Aorta (tissue), 5 donors: ENCODE measurements at regions not wholly inside any gene's neighbourhood (a gene's known extent, or its start where the extent isn't known, plus 50 kb on each side); places are given as distances from the start of the nearest gene placed in this dataset.

Experiments
- ATAC-seq: fragments of 200-7000 bp; cut with Tn5 transposase; one replicate; pipeline ENCODE4 v1.9.1; 2022; ENCODE audit warnings: moderate library complexity; ENCODE audit not compliant: low FRiP score
- DNase-seq, 2 donors: peaks; one replicate each; pipeline ENCODE4 v3.0.0-alpha.2; 2020
- H3K27ac ChIP-seq, 2 donors: one replicate each; pipeline ENCODE4 v1.5.1; 2013; ENCODE audit warnings: low read length in 2 of 2, mild to moderate bottlenecking in 2 of 2, moderate library complexity in 2 of 2, control low read depth in 1 of 2, inconsistent platforms in 1 of 2, low read depth in 1 of 2
- H3K27me3 ChIP-seq, 2 donors: one replicate each; pipeline ENCODE4 v1.6.1; 2013; ENCODE audit warnings: control low read depth in 1 of 2, low read length in 1 of 2, mild to moderate bottlenecking in 1 of 2, moderate library complexity in 1 of 2; ENCODE audit not compliant: insufficient read depth in 2 of 2, control insufficient read depth in 1 of 2
- H3K36me3 ChIP-seq, 2 donors: one replicate each; pipeline ENCODE4 v1.6.1; 2013; ENCODE audit warnings: control low read depth in 1 of 2, low read length in 1 of 2, mild to moderate bottlenecking in 1 of 2; ENCODE audit not compliant: insufficient read depth in 2 of 2, control insufficient read depth in 1 of 2
- H3K4me1 ChIP-seq, 2 donors: one replicate each; pipeline ENCODE4 v1.6.1; 2013; ENCODE audit warnings: low read length in 2 of 2, control low read depth in 1 of 2, mild to moderate bottlenecking in 1 of 2, moderate library complexity in 1 of 2; ENCODE audit not compliant: insufficient read depth in 2 of 2, control insufficient read depth in 1 of 2
- H3K4me3 ChIP-seq, 2 donors: one replicate each; pipeline ENCODE4 v1.5.1; 2013; ENCODE audit warnings: low read length in 2 of 2, control low read depth in 1 of 2, mild to moderate bottlenecking in 1 of 2
- H3K9me3 ChIP-seq: one replicate; pipeline ENCODE4 v1.6.1; 2013; ENCODE audit warnings: mild to moderate bottlenecking, low read length; ENCODE audit not compliant: control insufficient read depth
- WGBS, 2 donors: extraction: QIAGEN DNeasy Blood & Tissue Kit; methylation state at CpG; one replicate each; pipeline ENCODE4 v1.1.7; 2013; 5-methylcytosine and 5-hydroxymethylcytosine counted together
- intact Hi-C, 2 donors: fragments of 100-400 bp; cut with DNase I; formaldehyde crosslinking; loops; one replicate each; pipeline versions ENCODE4 v1.14.2 to v1.15.0; 2022
- donor health status: healthy with polysubstance abuse.
- donor health status: Bipolar disorder and iron deficiency.
- donor health status: DM: no; HTN: no; CAD: no.
- donor health status: DM: no; HTN: no; CAD: no.
- donor health status: DM: yes; HTN: yes; CAD: no.

GRCh38 chr18:59767732-59768131, 70.5 kb upstream of the CCBE1 start:
- Histone ChIP-seq H3K4me3 (no peak overlapping the region), H3K4me1 (no peaks in the 10 kb centered on the region), H3K27ac (no peak overlapping the region), H3K9me3 (no peaks in the 10 kb centered on the region), H3K36me3 (no peaks in the 10 kb centered on the region), H3K27me3 (no peaks in the 10 kb centered on the region)
- ATAC-seq (no peak), DNase-seq (no peak)
- WGBS, 2 donors = 70 to 84% methylated on average over 2 of the region's 2 CpGs
- intact Hi-C loops = no loop called here

- Histone ChIP-seq H3K27me3 (no peaks in the 10 kb centered on the region), H3K36me3 (no peaks in the 10 kb centered on the region), H3K4me1 (no peaks in the 10 kb centered on the region), H3K9me3 (no peaks in the 10 kb centered on the region), H3K4me3 (no peak overlapping the region), H3K27ac (no peak overlapping the region)
- intact Hi-C loops = no loop called here
- DNase-seq = no peak
- no peak for ATAC-seq
- WGBS, 2 donors = 86 to 90% methylated on average over 4 of the region's 4 CpGs
Observed at GRCh38 chr18:59765343-59765742, 68.1 kb upstream of the CCBE1 start.

GRCh38 chr18:59764281-59764680, 67.1 kb upstream of the CCBE1 start:
- 75 to 80% methylated on average over 4 of the region's 4 CpGs for WGBS, 2 donors
- DNase-seq = no peak
- Histone ChIP-seq H3K9me3 (no peaks in the 10 kb centered on the region), H3K27me3 (no peaks in the 10 kb centered on the region), H3K36me3 (no peaks in the 10 kb centered on the region), H3K27ac (no peak overlapping the region), H3K4me3 (no peak overlapping the region), H3K4me1 (no peaks in the 10 kb centered on the region)
- intact Hi-C loops = no loop called here
- no peak for ATAC-seq

GRCh38 chr18:59763541-59764136, 66.4 kb upstream of the CCBE1 start:
- H3K27me3 ChIP-seq = no peaks in the 10 kb centered on the region
- no peaks in the 10 kb centered on the region for H3K9me3 ChIP-seq
- H3K27ac ChIP-seq = no peak overlapping the region
- ATAC-seq (no peak), DNase-seq (no peak)
- no peak overlapping the region for H3K4me3 ChIP-seq
- H3K36me3 ChIP-seq = no peaks in the 10 kb centered on the region
- 80 to 88% methylated on average over 2 of the region's 2 CpGs for WGBS, 2 donors
- intact Hi-C loops = no loop called here
- H3K4me1 ChIP-seq = no peaks in the 10 kb centered on the region

GRCh38 chr18:59760619-59761600, 63.7 kb upstream of the CCBE1 start:
- H3K4me3 ChIP-seq = no peak overlapping the region
- intact Hi-C loops = no loop called here

GRCh38 chr18:59760212-59760611, 63.0 kb upstream of the CCBE1 start:
- ATAC-seq = no peak
- H3K36me3 ChIP-seq = no peaks in the 10 kb centered on the region
- H3K27ac ChIP-seq = no peak overlapping the region
- no peaks in the 10 kb centered on the region for H3K9me3 ChIP-seq
- H3K4me1 ChIP-seq = no peaks in the 10 kb centered on the region
- no peak overlapping the region for H3K4me3 ChIP-seq
- 84 to 96% methylated on average over 4 of the region's 4 CpGs for WGBS, 2 donors
- intact Hi-C loops = no loop called here
- no peaks in the 10 kb centered on the region for H3K27me3 ChIP-seq
- no peak for DNase-seq

More at GRCh38 chr18:59760619-59761600, 63.7 kb upstream of the CCBE1 start:
- H3K36me3 ChIP-seq = no peaks in the 10 kb centered on the region
- no peaks in the 10 kb centered on the region for H3K9me3 ChIP-seq
- no peak overlapping the region for H3K27ac ChIP-seq
- no peaks in the 10 kb centered on the region for H3K27me3 ChIP-seq
- ATAC-seq (no peak), DNase-seq (no peak)
- no peaks in the 10 kb centered on the region for H3K4me1 ChIP-seq
- WGBS, 2 donors = 78 to 82% methylated on average over 11 of the region's 11 CpGs

- Histone ChIP-seq H3K27me3 (no peaks in the 10 kb centered on the region), H3K27ac (no peak overlapping the region), H3K36me3 (no peaks in the 10 kb centered on the region), H3K9me3 (no peaks in the 10 kb centered on the region), H3K4me1 (no peaks in the 10 kb centered on the region), H3K4me3 (no peak overlapping the region)
- DNase-seq (no peak), ATAC-seq (no peak)
- WGBS, 2 donors = 82 to 88% methylated on average over 3 of the region's 3 CpGs
- intact Hi-C loops = no loop called here
Observed at GRCh38 chr18:59758837-59759236, 61.6 kb upstream of the CCBE1 start.

GRCh38 chr18:59758106-59758505, 60.9 kb upstream of the CCBE1 start:
- Histone ChIP-seq H3K36me3 (no peaks in the 10 kb centered on the region), H3K27me3 (no peaks in the 10 kb centered on the region), H3K4me1 (no peaks in the 10 kb centered on the region), H3K27ac (no peak overlapping the region), H3K9me3 (no peaks in the 10 kb centered on the region), H3K4me3 (no peak overlapping the region)
- DNase-seq (no peak), ATAC-seq (no peak)
- intact Hi-C loops = no loop called here
- 41 to 55% methylated on average over 2 of the region's 2 CpGs for WGBS, 2 donors

- intact Hi-C loops = no loop called here
- Histone ChIP-seq H3K27ac (no peak overlapping the region), H3K4me3 (no peak overlapping the region), H3K9me3 (no peaks in the 10 kb centered on the region), H3K4me1 (no peaks in the 10 kb centered on the region), H3K36me3 (no peaks in the 10 kb centered on the region), H3K27me3 (no peaks in the 10 kb centered on the region)
- DNase-seq (no peak), ATAC-seq (no peak)
- 51 to 60% methylated on average over 1 of the region's 1 CpG for WGBS, 2 donors
Observed at GRCh38 chr18:59752666-59753065, 55.4 kb upstream of the CCBE1 start.
